ENCODE measurements at regions not wholly inside any gene's neighbourhood (a gene's known extent, or its start where the extent isn't known, plus 50 kb on each side); places are given as distances from the start of the nearest gene placed in this dataset.

- DNase-seq (ENCODE audit: low read depth), result no peak
- TF ChIP-seq, protein P1, sequence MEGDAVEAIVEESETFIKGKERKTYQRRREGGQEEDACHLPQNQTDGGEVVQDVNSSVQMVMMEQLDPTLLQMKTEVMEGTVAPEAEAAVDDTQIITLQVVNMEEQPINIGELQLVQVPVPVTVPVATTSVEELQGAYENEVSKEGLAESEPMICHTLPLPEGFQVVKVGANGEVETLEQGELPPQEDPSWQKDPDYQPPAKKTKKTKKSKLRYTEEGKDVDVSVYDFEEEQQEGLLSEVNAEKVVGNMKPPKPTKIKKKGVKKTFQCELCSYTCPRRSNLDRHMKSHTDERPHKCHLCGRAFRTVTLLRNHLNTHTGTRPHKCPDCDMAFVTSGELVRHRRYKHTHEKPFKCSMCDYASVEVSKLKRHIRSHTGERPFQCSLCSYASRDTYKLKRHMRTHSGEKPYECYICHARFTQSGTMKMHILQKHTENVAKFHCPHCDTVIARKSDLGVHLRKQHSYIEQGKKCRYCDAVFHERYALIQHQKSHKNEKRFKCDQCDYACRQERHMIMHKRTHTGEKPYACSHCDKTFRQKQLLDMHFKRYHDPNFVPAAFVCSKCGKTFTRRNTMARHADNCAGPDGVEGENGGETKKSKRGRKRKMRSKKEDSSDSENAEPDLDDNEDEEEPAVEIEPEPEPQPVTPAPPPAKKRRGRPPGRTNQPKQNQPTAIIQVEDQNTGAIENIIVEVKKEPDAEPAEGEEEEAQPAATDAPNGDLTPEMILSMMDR (conservative IDR thresholded peaks at IDR 0.05; ENCODE audit: low read depth, low read length), result no peak
- no peak overlapping the region for H3K4me3 ChIP-seq (ENCODE audit: low read depth, low read length)
Measured at GRCh38 chr3:64397573-64397972, 172.3 kb upstream of the PRICKLE2 start.

GRCh38 chr3:64395490-64395889, 170.2 kb upstream of the PRICKLE2 start:
- TF ChIP-seq, protein P1 (conservative IDR thresholded peaks at IDR 0.05; ENCODE audit: low read depth, low read length), result no peak
- DNase-seq (ENCODE audit: low read depth), result no peak
- H3K4me3 ChIP-seq (ENCODE audit: low read depth, low read length), result no peak overlapping the region

- TF ChIP-seq, protein P1 (conservative IDR thresholded peaks at IDR 0.05; ENCODE audit: low read depth, low read length), result no peak
- no peak overlapping the region for H3K4me3 ChIP-seq (ENCODE audit: low read depth, low read length)
Measured at GRCh38 chr3:64393193-64393592, 167.9 kb upstream of the PRICKLE2 start.

GRCh38 chr3:64392001-64392400, 166.7 kb upstream of the PRICKLE2 start:
- DNase-seq (ENCODE audit: low read depth), result no peak
- TF ChIP-seq, protein P1 (conservative IDR thresholded peaks at IDR 0.05; ENCODE audit: low read depth, low read length), result no peak
- H3K4me3 ChIP-seq (ENCODE audit: low read depth, low read length), result no peak overlapping the region

More at GRCh38 chr3:64393193-64393592, 167.9 kb upstream of the PRICKLE2 start:
- DNase-seq (ENCODE audit: low read depth), result no peak

DNA sequence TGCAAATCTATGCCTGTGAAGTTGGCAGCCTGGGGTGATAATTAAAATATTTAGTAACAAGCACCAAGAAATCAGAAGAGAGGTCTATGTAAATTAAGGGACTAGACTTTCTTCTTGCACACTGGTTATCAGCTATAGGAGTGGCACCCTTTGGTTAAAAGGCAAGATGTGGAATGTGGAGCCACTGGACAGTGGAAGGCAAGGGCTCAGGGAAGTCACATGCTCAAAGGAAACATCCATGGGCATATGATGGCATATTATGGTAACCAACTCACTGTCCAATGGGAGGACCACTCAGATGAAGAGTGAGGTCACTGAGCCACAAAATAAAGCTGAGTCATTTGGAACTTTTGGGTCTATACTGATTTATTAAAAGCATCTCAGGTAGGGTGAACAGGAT, 165.6 kb upstream of the PRICKLE2 start:
- no peak overlapping the region for H3K4me3 ChIP-seq (ENCODE audit: low read depth, low read length)
- DNase-seq (ENCODE audit: low read depth), result no peak
- TF ChIP-seq, protein P1 (conservative IDR thresholded peaks at IDR 0.05; ENCODE audit: low read depth, low read length), result no peak

DNA sequence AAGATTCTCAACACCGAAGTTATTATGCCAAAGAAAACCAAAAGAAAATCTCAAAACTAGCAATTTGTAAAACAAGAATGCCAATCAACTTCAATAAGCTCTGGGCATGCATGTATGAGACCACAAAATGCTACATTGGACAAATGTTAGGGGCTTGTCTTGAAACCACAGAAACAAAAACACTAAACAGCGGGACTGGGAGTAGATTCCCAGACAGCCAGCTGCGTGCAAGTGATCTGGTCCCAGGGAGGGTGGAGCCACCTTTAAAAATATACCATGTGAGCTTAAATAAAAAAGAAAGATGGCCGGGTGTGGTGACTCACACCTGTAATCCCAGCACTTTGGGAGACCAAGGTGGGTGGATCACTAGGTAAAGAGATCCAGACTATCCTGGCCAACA, 163.6 kb upstream of the PRICKLE2 start:
- H3K4me3 ChIP-seq (ENCODE audit: low read depth, low read length), result no peak overlapping the region
- DNase-seq (ENCODE audit: low read depth), result no peak
- TF ChIP-seq, protein P1 (conservative IDR thresholded peaks at IDR 0.05; ENCODE audit: low read depth, low read length), result no peak

DNA sequence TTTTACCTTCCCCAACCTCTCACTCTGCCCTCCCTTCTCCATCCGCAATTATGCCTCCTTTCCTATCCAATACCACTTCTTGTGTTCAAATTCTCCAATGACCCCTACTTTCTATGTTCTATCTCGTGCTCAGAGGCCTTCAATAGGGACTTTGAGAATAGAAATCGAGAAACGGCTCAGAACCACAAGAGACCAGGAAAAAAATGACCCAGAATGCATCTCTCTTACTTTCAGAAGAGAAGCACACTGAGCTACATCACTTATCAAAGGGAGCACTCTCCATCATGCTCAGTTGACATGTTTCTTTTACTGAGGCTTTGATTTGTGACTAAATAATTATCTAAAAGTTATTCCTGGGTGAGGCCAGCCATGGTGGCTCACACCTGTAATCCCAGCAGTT, 162.4 kb upstream of the PRICKLE2 start:
- H3K4me3 ChIP-seq (ENCODE audit: low read depth, low read length), result no peak overlapping the region
- TF ChIP-seq, protein P1 (conservative IDR thresholded peaks at IDR 0.05; ENCODE audit: low read depth, low read length), result no peak
- no peak for DNase-seq (ENCODE audit: low read depth)

Measured in epithelial cell of proximal tubule (primary cell).